K562 (cell line): ENCODE measurements at regions not wholly inside any gene's neighbourhood (a gene's known extent, or its start where the extent isn't known, plus 50 kb on each side); places are given as distances from the start of the nearest gene placed in this dataset.

Source experiments
- ATAC-seq: fragments of 200-7000 bp; cut with Tn5 transposase; 3 replicates; pipeline ENCODE4 v1.9.1; 2020; ENCODE audit warnings: moderate library complexity
- BruUV-seq: library from RNA; stranded (reverse); fragments of 400-500 nt; replicated peaks from 2 replicates; lab custom pipeline; 2021; lab: Mats Ljungman, UMichigan
- CTCF ChIA-PET: fragments of 300-600 bp; formaldehyde crosslinking; extraction: SDS; loops from one replicate; lab custom pipeline; 2021; ENCODE audit warnings: low intra/inter-chr PET ratio; lab: Yijun Ruan, JAX
- POLR2A ChIA-PET: fragments of 300-600, 350-650 bp; sonication (Branson Sonifier 250); formaldehyde crosslinking; extraction: SDS; loops from one replicate; lab custom pipeline; 2021; ENCODE audit warnings: antibody characterized with exemption, inconsistent platforms; lab: Yijun Ruan, JAX
- DNase-seq, 4 experiments: peaks; one replicate each; pipeline versions ENCODE4 v3.0.0 to v3.0.0-alpha.2; 2011 to 2018; ENCODE audit warnings: low spot score in 3 of 4, mixed read lengths in 3 of 4; ENCODE audit errors: extremely low read depth in 1 of 4
- FAIRE-seq: peaks from 2 replicates; lab custom pipeline; 2011; peaks lifted over from hg19 to GRCh38; lab: Jason Lieb, UNC
- H2AFZ ChIP-seq: 2 replicates; pipeline ENCODE4 v1.6.0; 2011; ENCODE audit warnings: low read depth, low read length, control low read depth, inconsistent platforms
- H3K27ac ChIP-seq: fragments of 200-600 bp; 3 replicates; pipeline ENCODE4 v1.8.0; 2011; ENCODE audit warnings: low read depth, mild to moderate bottlenecking, control low read depth, inconsistent platforms, low read length, moderate library complexity, mixed read lengths; ENCODE audit errors: extremely low read depth
- H3K27me3 ChIP-seq, 2 experiments: fragments of 300-600 bp in 1 of 2; 2 replicates in 1 of 2; 3 replicates in 1 of 2; pipeline versions ENCODE4 v1.6.0 to v1.8.0; 2011; ENCODE audit warnings: inconsistent platforms in 2 of 2, low read length in 2 of 2, mild to moderate bottlenecking in 1 of 2, mixed read lengths in 1 of 2, moderate library complexity in 1 of 2; ENCODE audit not compliant: control insufficient read depth in 2 of 2, insufficient read depth in 2 of 2
- H3K36me3 ChIP-seq: fragments of 300-600 bp; 3 replicates; pipeline ENCODE4 v1.8.0; 2011; ENCODE audit warnings: mild to moderate bottlenecking, low read length, inconsistent platforms; ENCODE audit not compliant: control insufficient read depth, insufficient read depth
- H3K4me1 ChIP-seq, 2 experiments: fragments of 200-600 bp in 1 of 2; replicated peaks in 1 of 2; 2 replicates in 1 of 2; 3 replicates in 1 of 2; pipeline versions ENCODE4 v1.5.1 to v1.8.0; 2011; ENCODE audit warnings: inconsistent platforms in 2 of 2, low read length in 2 of 2, mild to moderate bottlenecking in 1 of 2, mixed read lengths in 1 of 2, moderate library complexity in 1 of 2; ENCODE audit not compliant: control insufficient read depth in 2 of 2, insufficient read depth in 2 of 2
- H3K4me2 ChIP-seq: 2 replicates; pipeline ENCODE4 v1.6.1; 2011; ENCODE audit warnings: low read length, control low read depth, inconsistent platforms, mixed read lengths; ENCODE audit not compliant: insufficient read depth
- H3K4me3 ChIP-seq: fragments of 200-600 bp; sonication (generic), shearing (Covaris generic); 2 replicates; pipeline ENCODE4 v1.5.1; 2016; ENCODE audit warnings: control low read depth, inconsistent platforms
- H3K79me2 ChIP-seq: fragments of 200-600 bp; 3 replicates; pipeline ENCODE4 v1.8.0; 2011; ENCODE audit warnings: low read length, inconsistent platforms; ENCODE audit not compliant: control insufficient read depth, insufficient read depth
- H3K9ac ChIP-seq, 2 experiments: 2 replicates each; pipeline versions ENCODE4 v1.6.0 to v1.6.1; 2011; ENCODE audit warnings: low read depth in 2 of 2, low read length in 2 of 2, control low read depth in 1 of 2, inconsistent platforms in 1 of 2, mild to moderate bottlenecking in 1 of 2, mixed read lengths in 1 of 2; ENCODE audit not compliant: insufficient read depth in 1 of 2
- H3K9me1 ChIP-seq: one replicate; pipeline ENCODE4 v1.6.0; 2011; ENCODE audit warnings: inconsistent platforms, mild to moderate bottlenecking, low read length, moderate library complexity; ENCODE audit not compliant: control insufficient read depth, insufficient read depth
- H3K9me3 ChIP-seq: replicated peaks from 2 replicates; pipeline ENCODE4 v1.5.1; 2011; ENCODE audit warnings: low read depth, low read length, inconsistent platforms; ENCODE audit not compliant: control insufficient read depth, insufficient read depth
- H4K20me1 ChIP-seq: replicated peaks from 2 replicates; pipeline ENCODE4 v1.6.1; 2011; ENCODE audit warnings: low read length, inconsistent platforms, mixed read lengths; ENCODE audit not compliant: control insufficient read depth, insufficient read depth
- ATF1 ChIP-seq, 2 experiments: fragments of 450-650 bp in 1 of 2; IDR thresholded peaks; 2 replicates each; pipeline ENCODE4 v1.6.1; 2016; ENCODE audit warnings: missing compliant biosample characterization in 1 of 2, missing genetic modification characterization in 1 of 2
- ATF3 ChIP-seq, 2 experiments: fragments of 450-650 bp in 1 of 2; sonication (generic) in 1 of 2; formaldehyde crosslinking in 1 of 2; IDR thresholded peaks in 1 of 2; conservative IDR thresholded peaks in 1 of 2; 2 replicates each; pipeline versions ENCODE4 v1.6.1 to v1.8.1; 2016 to 2023; ENCODE audit warnings: mild to moderate bottlenecking in 2 of 2, moderate library complexity in 2 of 2, inconsistent platforms in 1 of 2, missing genetic modification reagents in 1 of 2
- HSF4 ChIP-seq: fragments of 250-450 bp; sonication (Bioruptor Pico); IDR thresholded peaks from 2 replicates; pipeline ENCODE4 v2.1.2; 2022; ENCODE audit warnings: mild to moderate bottlenecking, moderate library complexity, borderline replicate concordance
- NFRKB ChIP-seq: fragments of 450-650 bp; IDR thresholded peaks from 2 replicates; pipeline ENCODE4 v1.6.1; 2016; ENCODE audit warnings: low read depth
- TCF15 ChIP-seq: fragments of 250-450 bp; sonication (Bioruptor Pico); IDR thresholded peaks from 2 replicates; pipeline ENCODE4 v1.8.0; 2022; ENCODE audit warnings: moderate library complexity, mild to moderate bottlenecking, inconsistent platforms
- TFAP4 ChIP-seq: sonication (generic); formaldehyde crosslinking; IDR thresholded peaks from 2 replicates; pipeline ENCODE4 v1.8.0; 2022; ENCODE audit warnings: missing genetic modification reagents, mild to moderate bottlenecking, moderate library complexity, borderline replicate concordance
- WHSC1 ChIP-seq: IDR thresholded peaks from one replicate; pipeline ENCODE4 v1.6.1; 2012; ENCODE audit warnings: low read length, control low read depth, inconsistent platforms
- ZNF146 ChIP-seq: IDR thresholded peaks from one replicate; pipeline ENCODE4 v1.6.1; 2018; ENCODE audit warnings: missing compliant biosample characterization; ENCODE audit not compliant: unreplicated experiment
- WGBS: fragments of 100-300 bp; shearing (Covaris generic); methylation state at CpG from one replicate; pipeline ENCODE4 v1.1.6; 2016; ENCODE audit warnings: low coverage, mixed read lengths; ENCODE audit not compliant: insufficient coverage; ENCODE audit errors: missing lambda C conversion rate; 5-methylcytosine and 5-hydroxymethylcytosine counted together
- in situ Hi-C: fragments of 300-500 bp; cut with MboI; formaldehyde crosslinking; loops from 4 replicates; pipeline ENCODE4 v1.15.0; 2018; ENCODE audit warnings: inconsistent platforms, mixed read lengths
- intact Hi-C: fragments of 100-400 bp; cut with micrococcal nuclease; formaldehyde crosslinking; loops from 2 replicates; pipeline ENCODE4 v1.14.2; 2022

GRCh38 chr14:101207041-101207440 is 303.5 kb upstream of the RTL1 start:
- DNase-seq (no peak), FAIRE-seq (no peak), ATAC-seq (no peak)
- BruUV-seq, result no TSS peak
- Histone ChIP-seq H3K79me2 (no peaks in the 10 kb centered on the region), H3K27me3 (no peaks in the 10 kb centered on the region), H3K4me1 (no peaks in the 10 kb centered on the region), H3K4me3 (no peak overlapping the region), H3K36me3 (no peaks in the 10 kb centered on the region), H3K4me2 (no peak overlapping the region), H3K9me3 (no peaks in the 10 kb centered on the region; the same call in 1 of the 2 replicates), H3K27ac (no peak overlapping the region), H3K9me1 (no peaks in the 10 kb centered on the region), H3K9ac (no peak overlapping the region), H2AFZ (no peak overlapping the region), H4K20me1 (no peaks in the 10 kb centered on the region)
- ChIA-PET POLR2A (no interaction called here), CTCF (no interaction called here)
- intact Hi-C loops (no loop called here), in situ Hi-C loops (no loop called here)
- WGBS, result 0% methylated on average over 2 of the region's 2 CpGs
- TF ChIP-seq HSF4 (no peak), TCF15 (CRISPR knock-in tag) (no peak), NFRKB (no peak), TFAP4 (CRISPR knock-in tag) (no peak)

- no peaks in the 10 kb centered on the region for H3K79me2 ChIP-seq
- ATAC-seq, result no peak
- ChIA-PET CTCF (no interaction called here), POLR2A (no interaction called here)
- intact Hi-C loops, result no loop called here
- FAIRE-seq, result no peak
- TF ChIP-seq WHSC1, result no peak
- TF ChIP-seq ATF1 (CRISPR knock-in tag; IDR thresholded peaks at IDR 0.05), result no peak
- no peak for TF ChIP-seq ATF1 (tag; IDR thresholded peaks at IDR 0.05)
- TF ChIP-seq ATF3 (IDR thresholded peaks at IDR 0.05), result no peak
- no peak for TF ChIP-seq ATF3 (CRISPR knock-in tag; conservative IDR thresholded peaks at IDR 0.05)
- TF ChIP-seq ZNF146 (CRISPR knock-in tag), result no peak
- in situ Hi-C loops, result no loop called here
- no peaks in the 10 kb centered on the region for H3K27me3 ChIP-seq
- no peaks in the 10 kb centered on the region for H4K20me1 ChIP-seq
- WGBS, result 0% methylated on average over 1 of the region's 1 CpG
- H3K9ac ChIP-seq, result no peak overlapping the region
- DNase-seq, result no peak
- no peaks in the 10 kb centered on the region; the same call in 1 of the 2 replicates for H3K9me3 ChIP-seq
- no peak overlapping the region for H3K4me2 ChIP-seq
- H3K4me1 ChIP-seq, result no peaks in the 10 kb centered on the region
- no peak overlapping the region for H3K27ac ChIP-seq
- no peaks in the 10 kb centered on the region for H3K36me3 ChIP-seq
- no peak overlapping the region for H2AFZ ChIP-seq
- H3K4me3 ChIP-seq, result no peak overlapping the region
- BruUV-seq, result no TSS peak
- no peaks in the 10 kb centered on the region for H3K9me1 ChIP-seq
These were observed 304.4 kb upstream of the RTL1 start for GRCh38 chr14:101207897-101208296.
